ENCODE measurements at regions not wholly inside any gene's neighbourhood (a gene's known extent, or its start where the extent isn't known, plus 50 kb on each side); places are given as distances from the start of the nearest gene placed in this dataset.
A peak's percentile ranks its signal among the peaks of the same experiment; 100 is the strongest.

DNA sequence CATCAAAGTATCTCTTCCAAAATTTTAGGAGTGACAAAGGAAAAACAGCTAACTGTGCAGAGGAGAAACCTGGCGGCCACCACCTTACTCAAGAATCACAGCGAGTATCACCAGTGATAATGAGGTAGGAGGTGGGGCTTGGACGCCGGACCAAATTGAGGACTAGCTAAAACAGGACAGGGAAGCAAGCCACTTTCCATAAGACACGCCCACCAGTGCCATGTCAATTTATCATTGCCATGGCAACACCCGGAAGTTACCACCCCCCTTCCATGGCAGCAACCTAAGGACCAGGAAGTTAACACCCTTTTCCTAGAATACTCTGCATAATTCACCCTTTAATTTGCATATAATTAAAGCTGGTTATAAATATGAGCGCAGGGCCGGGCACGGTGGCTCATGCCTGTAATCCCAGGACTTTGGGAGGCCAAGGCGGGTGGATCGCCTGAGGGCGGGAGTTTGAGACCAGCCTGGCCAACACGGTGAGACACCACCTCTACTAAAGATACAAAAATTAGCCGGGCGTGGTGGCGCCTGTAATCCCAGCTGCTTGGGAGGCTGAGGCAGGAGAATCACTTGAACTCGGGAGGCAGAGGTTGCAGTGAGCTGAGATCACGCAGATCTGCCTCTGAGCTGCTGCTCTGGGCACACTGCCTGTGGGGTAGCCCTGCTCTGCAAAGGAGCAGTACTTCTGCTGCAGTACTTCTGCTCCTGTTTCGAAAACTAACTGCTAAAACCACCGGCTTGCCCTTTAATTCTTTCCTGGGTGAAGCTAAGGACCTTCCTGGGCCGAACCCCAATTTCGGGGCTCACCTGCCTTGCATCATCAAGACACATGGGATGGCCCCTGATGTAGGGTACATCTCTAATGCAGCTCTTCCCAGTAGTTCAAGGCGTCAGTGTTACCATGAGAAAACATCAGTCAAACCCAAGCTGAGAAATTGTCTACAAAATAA lies 116.7 kb downstream of the HMX1 start:
- DNase-seq = no peak

DNA sequence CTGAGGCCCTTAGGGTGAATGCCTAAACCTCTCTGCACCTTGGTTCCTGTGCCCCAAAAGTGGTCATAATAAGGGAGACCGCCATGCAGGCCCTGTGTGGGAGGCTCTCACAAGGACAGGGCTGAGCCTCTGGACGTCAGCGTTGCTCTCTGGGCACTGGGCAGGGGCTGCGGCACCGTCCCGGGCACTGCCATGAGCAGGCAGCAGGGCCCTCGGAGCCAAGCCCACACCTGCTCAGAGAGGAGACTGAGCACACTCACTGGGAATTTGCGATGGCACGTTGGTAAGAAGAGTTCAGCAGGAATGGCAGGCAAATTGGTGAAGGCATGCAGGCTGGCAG lies 123.4 kb downstream of the HMX1 start:
- DNase-seq = no peak

DNA sequence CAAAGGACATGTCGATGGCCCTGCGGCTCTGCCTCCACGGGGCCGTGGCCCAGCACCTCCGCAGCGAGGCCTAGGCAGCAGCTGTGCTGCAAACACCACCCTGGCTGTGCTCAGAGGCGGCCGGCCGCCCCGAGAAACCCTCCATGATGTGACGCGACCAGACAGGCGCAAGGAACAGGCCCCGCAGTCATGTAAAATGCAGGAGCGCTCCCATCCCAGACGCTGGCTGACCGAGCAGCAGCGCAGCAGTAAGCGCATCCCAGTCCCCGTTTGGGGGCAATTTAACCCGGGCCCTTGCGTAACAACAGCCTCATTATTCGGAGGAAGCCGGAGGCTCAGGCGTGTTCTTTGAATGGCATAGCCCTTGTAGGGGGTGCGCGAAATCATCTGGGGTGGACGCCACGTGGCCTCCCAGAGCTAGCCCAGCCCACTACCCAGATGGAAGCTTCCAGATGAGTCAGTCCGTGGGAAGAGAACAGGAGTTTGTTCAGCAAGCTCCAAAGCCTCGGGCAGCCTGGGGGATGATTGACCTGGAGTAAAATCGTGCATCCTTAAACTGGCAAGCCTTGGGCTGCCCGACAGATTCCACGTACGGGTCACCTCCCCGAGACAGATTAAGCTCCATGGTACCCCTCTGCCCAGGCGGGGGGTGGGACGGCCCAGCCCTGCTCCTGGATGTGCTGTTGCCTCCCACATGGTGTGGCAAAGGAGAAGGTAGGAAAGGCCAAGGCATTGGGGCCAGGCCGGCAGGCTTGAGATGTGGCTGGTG lies 124.0 kb downstream of the HMX1 start:
- no peak for DNase-seq

DNA sequence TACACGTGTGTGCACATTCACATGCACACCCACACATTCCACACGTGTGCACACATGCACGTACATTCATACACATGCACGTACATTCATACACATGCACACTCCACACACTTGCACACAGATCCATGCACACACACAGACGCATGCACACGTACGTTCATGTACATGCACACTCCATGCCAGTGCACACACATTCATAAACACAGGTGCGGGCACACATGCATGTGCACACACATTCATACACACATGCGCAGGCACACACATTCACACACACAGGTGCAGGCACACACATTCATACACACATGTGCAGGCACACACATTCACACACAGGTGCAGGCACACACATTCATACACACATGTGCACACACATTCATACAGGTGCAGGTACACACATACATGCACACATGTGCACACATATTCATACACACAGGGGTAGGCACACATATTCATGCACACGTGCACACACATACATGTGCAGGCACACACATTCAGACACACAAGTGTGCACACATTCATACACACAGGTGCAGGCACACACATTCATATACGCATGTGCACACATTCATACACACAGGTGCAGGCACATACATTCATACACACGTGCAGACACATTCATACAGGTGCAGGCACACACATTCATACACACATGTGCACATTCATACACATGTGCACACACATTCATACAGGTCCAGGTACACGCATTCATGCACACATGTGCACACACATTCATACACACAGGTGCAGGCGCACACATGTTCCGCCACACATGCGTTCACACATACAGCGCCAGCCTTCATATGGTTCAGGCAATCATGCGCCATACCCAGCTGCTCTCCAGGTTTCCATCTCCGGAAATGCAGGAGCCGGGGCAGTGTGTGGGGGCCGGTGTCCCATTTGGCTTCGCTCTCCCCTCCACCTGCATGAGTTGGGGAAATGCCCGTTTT lies 124.8 kb downstream of the HMX1 start:
- DNase-seq = no peak

DNA sequence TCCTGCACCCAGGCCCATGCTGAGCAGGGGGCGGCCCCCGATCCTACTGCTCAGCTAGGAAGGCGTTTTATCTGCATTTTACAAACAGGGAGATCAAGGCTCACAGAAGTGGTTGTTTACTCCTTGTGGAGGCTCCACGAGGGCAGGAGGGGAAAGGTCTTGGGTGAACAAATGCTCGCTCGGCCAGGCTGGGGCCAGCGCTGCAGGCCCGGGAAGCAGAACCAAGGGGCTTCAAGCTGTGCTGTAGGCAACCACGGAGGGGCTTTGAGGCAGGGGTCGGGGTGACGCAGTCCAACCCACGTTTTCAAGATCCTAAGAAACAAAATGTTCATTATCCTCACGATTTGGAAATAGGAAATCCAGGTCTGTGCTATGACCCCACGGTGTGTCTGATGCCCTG lies 125.8 kb downstream of the HMX1 start:
- no peak for DNase-seq

DNA sequence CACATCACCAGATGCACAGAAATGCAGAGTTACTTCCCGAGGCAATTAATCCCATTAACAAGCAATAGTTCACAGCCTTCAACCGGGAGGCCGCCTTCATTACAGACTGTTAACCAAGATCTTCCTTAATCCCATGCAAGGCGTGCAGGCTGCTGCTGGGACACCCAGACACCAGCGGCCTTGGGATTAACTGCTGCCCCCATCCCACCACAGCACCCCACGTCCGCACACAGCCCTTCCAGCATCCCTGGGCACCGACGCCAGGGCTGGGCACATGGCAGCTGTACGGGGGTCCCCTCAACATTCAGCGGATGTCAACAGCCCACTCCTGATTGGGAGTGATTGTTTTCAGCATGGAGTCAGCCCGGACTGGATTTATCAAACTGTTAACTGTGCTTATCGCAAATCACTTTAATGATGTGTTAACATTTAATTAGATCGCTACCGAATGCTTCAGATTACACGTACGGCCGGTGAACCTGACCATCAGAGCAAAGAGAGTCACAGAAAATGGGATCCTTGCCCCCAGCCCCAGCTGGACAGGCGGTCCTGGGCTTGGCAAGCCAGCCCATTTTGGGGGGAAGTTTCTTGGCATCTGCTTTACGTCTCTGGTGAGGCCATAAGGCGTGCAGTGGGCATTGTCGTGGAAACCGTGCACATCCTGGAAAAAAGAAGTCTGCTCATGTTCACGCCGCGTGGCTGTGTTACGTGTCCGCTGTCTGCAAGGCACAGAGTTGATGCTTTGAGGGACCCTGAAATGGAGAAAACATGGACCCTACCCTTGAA lies 126.4 kb downstream of the HMX1 start:
- DNase-seq = no peak

DNA sequence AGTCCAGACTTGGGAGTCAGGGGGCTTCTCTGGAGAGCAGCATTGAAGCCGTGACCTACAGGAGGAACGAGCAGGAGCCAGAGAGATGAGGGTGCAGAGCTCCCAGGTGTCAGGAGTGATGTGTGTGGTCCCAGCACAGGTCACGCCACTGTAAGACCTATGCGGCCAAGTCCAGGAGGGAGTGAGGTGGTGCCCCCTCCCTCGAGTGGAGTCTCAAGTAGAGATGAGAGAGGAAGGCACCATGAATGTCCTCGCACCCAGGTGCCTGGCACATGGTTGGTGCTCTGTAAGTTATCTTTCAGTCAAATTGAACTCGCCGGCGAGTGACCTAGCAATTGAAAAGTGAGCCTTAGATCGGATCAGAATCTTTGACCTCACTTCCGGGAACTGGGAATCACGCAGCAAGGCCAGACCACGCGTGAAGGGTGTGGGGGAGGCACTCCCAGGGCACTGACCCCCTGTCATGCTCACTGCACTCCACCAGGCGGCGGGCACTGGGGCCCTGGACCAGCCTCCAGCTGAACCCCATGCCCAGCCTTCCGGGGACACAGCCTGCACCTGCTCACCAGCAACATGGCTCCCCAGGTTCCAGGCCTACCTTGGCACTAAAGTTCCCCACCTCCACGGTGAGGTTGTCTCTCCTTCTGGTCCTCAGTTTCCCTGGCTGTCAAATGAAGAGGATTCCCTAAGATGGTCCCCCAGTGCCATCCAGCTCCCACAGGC lies 127.4 kb downstream of the HMX1 start:
- no peak for DNase-seq

DNA sequence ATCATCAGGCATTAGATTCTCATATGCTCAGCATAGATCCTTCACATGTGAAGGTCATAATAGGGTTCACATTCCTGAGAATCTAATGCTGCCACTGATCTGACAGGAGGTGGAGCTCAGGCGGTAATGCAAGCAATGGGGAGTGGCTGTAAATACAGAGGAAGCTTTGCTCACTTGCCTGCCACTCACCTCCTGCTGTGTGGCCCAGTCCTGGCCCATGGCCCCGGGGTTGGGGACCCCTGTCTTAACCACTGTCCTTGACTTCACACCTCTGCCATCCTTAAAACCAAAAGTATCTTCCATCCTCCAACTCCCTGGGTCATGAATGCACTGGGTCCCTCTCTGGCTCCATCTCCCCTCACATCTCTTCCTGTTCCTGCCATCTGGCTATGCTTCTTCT lies 129.1 kb downstream of the HMX1 start:
- peak in 1 of 2 donors; percentile 2 for DNase-seq

DNA sequence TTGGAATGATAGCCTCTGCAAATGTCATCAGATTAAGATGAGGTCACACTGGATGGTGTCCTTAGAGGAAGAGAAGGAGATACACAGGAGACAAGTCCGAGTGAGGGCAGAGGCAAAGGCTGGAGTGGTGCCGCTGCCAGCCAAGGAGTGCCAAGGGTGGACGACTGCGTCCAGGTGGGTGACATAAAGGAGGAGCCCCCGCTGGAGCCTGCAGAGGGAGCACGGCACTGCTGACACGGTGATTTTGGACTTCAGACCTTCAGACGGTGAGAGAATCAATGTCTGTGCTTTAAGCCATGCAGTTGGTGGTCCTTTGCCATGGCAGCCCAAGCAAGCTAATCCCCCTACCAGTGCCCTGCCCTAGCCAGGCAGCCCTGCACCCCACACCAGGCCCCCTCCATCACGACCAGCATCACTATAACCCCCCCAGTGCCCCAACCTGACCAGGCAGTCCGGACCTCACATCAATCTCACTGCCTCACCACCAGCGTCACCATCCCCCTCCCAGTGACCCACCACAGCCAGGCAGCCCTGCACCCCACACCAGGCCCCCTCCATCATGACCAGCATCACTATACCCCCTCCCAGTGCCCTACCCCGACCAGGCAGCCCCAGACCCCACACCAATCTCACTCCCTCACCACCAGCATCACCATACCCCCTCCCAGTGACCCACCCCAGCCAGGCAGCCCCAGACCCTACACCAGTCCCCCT lies 130.0 kb downstream of the HMX1 start:
- DNase-seq = peak in 1 of 2 donors; percentile 6

DNA sequence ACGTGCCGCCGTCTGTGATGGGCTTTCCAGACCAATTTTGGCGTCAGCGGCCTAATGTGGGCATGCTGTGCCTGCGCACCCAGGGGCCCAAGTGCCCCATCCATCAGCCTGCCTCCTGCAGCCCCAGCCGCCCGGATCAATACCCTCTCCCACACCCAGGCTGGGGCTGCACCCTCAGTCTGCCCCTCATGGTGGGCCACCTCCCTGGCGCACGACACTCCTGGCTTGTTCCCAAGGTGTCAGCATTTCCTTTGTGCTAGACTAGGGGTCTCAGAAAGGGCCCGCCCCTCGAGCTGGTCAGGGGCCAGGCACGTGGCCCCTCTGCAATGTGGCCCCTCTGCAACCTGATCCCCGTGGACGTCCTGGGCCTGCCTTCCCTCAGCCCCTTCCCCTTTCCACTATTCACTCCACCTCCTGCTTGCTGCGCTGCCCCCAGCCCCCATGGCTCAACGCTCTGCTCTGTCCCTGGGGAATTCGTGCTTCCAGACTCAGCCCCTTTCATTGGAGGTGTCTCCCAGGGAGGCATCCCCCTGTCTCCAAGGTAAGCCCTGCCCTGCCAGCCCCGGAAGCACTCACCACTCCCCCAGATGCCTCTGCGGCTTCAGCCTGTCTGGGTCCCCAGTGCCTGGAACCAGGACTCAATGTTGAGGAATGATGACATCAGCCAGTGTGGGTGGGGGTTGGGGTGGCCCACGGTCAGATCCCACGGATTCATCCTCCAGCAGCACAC lies 130.8 kb downstream of the HMX1 start:
- DNase-seq = no peak

DNA sequence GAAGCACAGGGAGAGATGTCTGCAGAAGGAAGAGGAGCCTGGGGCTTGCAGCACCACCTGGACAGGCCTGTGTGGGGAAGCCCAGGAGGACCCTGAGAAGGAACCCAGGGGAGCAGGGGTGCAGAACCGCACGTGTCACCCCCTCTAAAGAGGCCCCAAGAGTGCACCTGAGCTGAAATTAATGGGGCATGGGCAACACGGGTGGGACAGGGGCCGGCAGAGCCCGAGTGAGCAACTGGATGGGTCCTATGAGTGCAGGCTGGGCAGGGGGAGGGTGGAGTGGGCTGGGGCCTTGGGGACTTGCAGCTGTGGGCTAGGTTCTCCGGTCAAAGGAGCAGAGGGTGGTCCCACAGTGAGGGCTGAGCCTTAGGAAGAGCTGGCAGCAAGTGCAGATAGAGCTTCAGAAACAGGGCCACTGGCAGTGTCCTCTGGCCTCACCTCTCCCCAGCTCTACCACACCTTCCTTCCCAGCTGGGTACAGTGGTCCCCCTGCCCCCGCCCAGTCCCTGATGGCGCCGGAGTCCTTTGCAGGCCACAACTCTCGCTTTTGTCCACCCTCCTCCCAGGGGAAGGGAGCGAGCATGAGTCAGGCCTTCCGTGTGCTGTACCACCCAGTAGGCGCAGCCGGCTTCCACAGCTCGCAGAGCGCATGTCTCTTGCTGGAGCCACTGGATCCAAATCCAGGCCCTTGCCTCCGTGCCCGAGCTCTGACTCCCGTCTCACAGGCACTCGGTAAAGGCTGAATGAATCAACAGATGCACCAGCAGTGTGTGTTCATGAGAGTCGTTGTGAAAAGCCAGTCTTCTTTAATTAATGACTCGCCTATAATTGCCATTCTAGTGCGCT lies 131.6 kb downstream of the HMX1 start:
- DNase-seq = no peak

DNA sequence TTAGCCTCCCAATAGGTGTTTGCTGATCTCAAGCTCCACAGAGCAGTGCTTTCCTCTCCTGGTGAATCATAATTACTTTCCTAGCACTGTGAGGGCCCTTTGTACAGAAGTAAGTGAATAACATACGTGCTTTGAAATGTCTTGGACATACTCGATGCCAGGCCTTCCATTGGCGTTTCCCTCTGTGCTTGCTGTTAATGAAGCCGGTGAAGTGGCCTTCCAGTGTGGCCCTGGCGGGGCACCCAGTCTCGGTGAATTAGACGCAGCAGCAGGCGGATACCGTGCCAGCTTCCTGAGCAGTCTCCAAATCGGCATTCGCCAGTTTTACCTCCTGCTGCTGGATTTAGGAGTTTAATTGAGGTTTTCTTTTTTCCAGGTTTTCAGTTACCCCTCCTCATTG lies 132.3 kb downstream of the HMX1 start:
- DNase-seq = no peak

DNA sequence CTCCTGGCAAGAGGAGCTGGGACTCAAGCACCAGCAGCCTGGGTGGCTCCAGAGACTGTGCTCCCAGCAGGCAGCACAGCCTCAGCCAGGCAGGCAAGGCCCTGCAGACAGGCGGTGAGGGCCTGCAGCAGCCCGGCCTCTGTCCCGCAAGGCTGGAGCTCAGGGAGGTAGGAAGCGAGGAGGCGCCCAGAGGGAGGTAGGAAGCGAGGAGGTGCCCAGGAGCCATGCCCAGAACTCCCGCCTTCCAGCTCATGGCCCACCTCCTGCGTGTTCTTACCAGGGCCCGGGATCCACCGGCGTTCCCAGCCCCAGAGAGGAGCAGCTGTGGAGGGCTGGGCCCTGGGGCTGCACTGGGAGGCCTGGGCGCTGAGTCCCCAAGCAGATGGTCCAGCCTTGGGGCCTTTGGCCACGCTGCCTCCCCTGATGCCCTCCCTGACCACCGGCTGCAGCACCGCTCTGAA lies 133.1 kb downstream of the HMX1 start:
- no peak for DNase-seq

DNA sequence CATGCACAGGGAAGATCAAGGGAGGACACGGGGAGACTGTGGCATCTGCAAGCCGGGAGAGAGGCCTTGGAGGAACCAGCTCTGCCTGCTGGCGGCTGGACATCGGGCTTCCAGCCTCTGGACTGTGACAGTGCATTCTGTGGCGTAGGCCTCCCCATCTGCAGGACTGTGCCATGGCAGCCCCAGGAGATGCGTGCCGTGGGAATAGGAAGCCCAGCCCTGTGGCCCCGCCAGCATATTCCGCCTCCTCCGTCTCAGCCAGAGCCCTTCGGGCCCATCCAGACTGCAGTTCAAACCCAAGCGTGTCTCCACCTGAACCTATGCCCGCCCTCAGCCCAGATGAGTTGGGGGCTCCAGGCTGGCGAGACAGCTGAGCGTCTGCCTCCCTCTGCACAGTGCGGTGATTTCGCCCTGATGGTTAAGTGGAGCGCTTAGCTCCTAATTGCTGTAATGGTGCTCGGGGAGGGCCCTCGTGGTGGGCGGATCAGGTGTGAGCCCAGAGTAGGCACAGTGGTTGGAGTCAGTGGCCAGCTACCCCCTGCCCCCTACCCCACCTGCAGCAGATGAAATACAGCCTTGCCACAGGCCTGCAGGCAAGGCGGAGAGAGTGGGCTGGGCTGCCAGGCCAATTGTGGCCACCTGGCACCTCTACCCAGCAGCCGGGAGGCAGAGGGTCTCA lies 133.9 kb downstream of the HMX1 start:
- DNase-seq = no peak

DNA sequence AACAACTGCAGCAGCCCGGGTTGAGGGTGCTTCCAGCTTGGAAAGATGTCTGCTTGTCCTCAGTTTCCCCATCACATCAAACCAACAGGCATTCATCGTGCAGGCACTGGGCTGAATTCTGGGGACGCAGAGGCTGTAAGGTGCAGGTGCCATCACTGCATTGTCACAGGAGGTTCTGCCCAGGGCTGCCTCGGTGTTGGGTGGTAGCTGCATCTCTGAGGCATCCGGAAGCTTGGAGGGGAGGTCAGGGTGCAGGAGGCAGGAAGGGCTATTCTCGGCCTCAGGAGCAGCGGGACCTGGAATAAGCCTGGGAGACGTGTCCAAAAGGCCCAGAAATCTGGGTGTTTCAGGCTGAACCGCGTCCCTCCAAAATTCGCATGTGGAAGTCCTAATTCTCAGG lies 134.6 kb downstream of the HMX1 start:
- no peak for DNase-seq

DNA sequence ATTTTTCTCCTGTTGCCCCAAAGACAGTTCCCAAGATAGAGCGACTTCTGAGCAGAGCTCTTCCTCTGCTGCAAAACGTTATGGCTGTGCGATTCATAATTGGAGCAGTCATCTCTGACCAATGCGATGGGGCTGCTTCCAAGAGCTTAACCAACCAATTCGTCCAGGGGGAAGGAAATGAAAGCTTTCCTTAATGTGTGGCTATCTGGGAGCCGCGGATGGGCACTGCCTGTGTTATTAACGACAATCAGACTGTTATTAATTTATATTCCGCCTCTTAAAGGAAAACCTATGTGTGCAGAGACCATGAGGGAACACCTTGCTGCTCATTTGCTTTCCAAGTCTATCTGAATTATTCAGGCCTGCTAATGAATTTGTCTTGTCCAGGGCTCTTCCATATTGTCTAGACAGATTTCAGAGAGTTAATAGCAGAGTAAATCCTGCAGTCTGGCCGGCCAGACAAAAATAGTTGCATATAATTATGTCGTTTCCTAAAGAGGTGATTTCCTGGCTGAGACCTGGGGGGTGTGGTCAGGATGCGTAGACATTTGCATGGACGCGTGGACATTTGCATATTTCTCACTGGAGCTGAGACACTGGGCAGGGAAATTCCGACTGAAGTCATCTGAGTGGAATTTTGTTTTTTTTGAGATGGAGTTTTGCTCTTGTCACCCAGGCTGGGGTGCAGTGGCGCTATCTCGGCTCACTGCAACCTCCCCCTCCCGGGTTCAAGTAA lies 135.4 kb downstream of the HMX1 start:
- no peak for DNase-seq

DNA sequence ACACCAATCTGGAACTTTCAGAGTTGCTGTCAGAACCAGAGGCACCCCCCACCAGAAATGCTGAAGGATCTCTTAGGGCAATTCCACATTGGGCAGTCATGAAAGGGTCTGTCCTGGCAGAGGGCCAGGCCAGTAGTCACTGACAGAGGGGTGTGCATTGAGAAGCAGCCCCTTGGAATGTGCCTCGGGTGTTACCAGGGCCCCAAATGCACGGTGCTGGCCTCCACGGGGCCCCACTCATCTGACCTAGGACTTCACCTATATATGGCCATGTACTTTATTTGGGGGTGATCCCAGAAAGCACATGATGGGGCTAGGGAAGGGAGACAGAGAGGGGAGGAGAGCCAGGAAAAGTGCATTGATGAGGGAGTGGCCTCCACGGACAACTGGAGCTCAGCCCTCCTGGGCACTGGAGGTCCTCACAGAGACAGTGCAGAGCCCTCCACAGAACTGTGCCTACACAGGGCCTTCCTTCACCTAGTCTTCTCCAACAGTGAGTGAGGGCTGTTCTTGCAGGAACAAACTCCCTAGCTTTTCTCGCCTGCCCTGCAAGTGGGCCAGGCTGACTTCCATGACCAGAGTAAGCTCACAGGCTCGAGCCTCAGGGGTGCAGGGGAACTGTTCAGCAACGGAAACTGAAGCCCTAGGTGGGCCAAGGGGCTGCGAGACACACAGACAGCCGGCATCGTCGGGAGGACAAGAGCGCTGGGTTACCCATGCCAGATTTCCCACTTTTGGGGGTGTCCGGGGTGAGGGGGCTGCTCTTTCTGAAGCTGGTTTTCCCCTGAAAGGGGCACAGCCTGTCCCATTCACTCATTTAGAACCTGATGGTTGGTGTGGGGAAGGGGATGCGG lies 136.2 kb downstream of the HMX1 start:
- no peak for DNase-seq
